ENCODE measurements at regions not wholly inside any gene's neighbourhood (a gene's known extent, or its start where the extent isn't known, plus 50 kb on each side); places are given as distances from the start of the nearest gene placed in this dataset.
A peak's percentile ranks its signal among the peaks of the same experiment; 100 is the strongest.

GRCh38 chr10:71127773-71128172 lies 84.6 kb upstream of the UNC5B start:
- DNase-seq, result no peak

DNA sequence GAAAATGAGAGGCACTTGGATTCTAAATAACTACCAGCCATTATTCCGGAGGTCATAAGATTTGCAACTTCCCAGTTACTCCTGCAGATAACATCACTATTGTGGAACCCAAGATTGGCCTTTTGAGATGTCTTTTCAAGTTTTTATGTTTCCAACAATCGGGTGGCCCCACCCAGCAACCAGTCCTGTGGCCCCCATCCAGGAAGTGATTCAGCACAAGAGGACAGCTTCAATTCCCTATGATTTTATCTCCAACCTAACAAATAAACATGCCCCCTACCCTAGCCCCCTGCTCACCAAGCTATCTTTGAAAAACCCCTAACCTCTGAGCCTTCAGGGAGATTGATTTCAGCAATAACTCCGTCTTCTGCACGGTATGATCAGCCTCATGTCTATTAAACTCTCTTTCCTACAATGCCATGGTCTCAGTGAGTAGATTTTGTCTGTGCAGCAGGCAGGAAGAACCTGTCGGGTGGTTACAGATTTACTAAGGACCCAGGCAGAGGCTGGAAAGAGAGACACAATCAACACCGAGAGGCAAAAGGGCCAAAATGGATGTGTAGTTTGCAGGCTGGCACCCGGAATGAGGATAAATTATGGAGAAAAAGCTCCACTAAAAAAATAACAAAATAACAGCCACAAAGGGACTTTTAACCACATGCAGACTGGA lies 83.9 kb upstream of the UNC5B start:
- peak; percentile 25 for DNase-seq

DNA sequence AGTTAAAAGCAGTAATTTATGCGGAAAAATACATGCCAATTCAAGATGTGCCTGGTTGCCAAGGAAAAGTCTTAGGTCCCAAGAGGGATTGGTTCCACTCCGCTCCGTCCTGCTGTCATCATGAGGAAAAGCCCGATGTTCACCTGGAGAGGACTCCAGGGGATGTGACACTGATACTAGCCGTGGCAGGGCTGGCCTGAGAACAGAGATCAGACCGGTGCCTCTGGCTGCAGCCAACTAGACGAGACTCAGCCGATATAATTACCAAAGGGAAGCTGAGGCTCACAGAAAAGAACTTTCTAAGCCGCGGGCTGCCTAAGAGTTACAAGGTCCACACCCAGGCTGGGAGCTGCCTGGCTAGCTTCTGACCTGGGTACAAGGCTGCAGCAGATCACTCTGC lies 81.3 kb upstream of the UNC5B start:
- DNase-seq, result no peak

DNA sequence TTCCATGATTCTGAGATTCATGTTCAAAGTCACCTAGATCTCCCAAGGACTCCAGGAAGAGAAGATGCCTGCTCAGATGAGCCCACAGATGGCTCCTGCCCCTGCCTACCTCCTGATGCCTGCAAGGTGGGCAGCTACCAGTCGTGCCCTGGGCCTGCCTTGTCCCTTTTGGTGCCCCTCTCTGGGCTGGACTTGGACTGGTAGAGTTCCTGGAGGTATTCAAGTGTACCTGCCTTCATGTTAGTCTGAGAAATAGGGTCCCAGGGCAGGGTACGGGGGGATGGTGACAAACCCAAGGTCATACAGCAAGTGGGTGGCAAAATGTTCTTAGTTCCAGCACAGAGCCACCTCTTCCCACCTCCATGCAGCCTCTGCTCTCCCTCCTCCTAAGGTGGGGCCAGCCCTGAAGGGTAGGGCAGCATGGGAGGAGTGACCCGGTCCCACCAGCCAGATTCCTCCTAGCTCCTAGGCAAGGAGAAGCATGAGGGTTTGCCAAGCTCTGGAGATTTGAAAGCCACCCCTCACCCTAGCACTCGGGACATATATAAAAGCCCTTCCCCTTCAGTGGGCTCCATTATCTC lies 80.8 kb upstream of the UNC5B start:
- no peak for DNase-seq

DNA sequence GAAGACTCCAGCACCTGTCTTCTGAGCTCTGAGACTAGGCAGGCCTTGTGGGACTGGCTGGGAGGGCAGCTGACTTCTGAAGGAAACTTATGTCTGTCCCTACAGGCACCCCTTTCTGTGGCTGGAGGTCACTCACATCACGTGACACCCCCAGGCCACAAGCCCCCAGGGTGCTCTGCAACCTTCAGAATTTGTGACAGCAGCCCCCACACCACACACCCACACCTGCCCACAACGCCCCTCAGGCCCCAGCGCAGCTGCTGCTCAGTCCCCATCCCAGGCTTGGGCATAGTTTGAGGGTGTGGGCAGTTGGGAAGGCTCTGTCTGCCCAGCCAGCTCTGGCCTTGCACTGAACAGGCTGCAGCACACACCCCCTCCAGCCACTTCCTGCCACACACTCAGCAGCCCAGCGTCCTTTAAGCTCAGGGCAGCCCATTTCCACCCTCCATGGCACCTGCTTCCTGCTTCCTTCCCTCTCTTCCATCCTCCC lies 80.0 kb upstream of the UNC5B start:
- DNase-seq, result no peak

DNA sequence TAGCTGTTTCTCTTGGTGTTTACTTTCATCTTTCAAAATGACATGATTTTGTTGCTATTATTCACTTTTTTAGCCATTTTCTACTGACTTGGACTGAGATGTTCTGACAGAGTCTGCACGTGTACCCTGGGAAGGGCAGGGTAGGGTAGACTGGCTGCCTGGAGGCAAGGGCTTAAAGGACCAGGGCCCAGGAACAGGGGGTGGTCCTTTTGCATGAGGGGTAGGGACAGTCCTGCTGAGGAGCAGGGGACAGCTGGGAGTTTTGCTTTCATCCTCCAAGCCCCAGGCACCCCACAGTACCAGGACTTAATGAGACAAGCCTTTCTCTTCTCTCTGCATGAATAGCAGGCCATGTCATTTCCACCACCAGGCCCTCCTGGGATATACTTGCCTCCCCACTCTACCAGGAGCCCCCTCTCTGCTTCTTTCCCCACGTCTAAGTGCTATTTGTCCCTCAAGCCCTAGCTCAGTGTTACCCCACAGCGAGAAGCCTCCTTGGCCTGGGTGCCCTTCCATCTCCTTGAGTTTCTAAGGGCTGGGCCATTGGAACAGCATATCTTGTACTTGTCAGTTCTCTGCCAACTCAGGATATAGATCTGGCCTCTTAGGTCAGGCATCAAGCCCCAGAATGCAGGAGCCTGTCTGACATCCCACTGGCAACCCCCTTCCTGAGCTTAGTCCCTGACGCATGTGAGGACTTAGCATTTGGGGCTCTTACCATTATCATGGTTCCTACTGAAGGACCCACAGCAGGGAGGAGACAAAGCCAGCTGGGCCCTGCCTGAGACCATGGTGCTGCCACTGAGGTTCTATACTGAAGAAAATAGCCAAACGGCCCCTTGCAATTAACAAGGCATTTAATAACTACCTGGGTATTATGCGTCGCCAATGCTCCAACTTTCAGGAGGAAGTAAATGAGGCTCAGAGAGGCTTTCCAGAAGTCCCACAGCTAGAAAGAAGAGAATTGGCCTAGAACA lies 78.4 kb upstream of the UNC5B start:
- DNase-seq, result no peak

GRCh38 chr10:71134732-71135211 lies 77.6 kb upstream of the UNC5B start:
- no peak for DNase-seq

DNA sequence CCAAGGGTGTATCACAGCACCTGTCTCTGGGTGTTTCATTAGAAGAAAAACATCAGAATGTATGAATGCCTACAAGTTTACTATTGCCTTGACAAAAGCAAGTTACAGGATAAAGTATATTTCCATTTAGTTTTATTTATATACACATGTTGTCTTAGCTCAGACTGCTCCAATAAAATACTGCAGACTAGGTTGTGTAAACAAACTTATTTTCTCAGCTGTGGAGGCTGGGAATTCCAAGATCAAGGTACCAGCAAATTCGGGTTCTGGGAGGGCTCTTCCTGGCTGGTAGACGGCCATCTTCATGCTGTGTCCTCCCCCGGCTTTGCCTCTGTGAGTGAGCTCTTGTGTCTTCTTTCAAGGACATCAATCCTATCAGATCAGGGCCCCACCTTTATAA lies 77.1 kb upstream of the UNC5B start:
- no peak for DNase-seq

DNA sequence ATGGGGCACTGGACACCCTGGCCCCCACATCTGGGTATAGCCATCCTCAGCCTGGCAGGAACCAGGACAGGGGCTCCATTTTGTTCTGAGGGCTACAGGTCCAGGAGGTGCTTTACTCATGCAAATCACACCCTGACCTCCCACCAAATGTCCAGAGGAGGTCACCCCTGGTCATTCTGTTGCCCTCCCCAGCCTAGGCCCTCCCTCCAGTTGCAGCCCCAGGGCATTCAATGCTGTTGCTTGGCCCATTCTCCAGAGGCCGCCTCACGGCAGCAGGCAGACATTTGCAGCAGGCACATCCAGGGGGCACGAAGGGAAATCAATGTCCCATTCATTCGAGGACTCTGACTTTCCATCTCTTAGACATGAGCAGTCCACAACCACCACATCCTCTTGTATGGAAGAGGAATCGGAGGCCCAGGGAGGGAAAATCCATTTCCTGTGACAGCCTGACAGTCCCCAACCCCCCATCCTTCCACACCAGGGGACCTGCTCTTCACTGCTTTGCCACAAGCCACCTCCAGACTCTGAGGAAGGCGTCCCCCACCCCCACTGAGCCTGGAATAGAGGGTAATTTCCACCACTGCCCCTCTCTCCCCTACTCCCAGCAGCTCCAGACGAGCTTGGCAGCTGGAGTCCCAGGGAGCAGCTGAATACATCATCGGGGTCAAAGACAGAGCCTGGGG lies 76.2 kb upstream of the UNC5B start:
- no peak for DNase-seq

DNA sequence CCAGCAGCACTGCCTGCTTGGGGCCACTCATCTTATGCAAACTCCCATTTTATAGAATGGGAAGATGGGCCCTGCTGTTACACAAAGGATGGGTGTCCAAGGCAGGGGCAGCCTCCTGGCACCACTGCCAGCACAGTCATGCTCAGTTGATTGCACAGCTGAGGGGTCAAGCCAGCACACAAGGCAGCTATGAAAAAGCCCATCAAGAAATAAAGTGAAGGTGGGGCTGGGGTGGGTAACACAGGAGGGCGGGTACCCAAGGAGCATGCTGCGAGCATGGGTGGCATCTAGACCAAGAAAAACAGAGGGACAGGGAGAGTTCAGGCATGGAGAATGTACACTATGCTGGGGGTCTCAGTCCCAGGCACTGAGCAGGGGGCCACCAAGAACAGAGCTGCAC lies 74.7 kb upstream of the UNC5B start:
- DNase-seq, result no peak

GRCh38 chr10:71138166-71138830 lies 74.1 kb upstream of the UNC5B start:
- no peak for DNase-seq

DNA sequence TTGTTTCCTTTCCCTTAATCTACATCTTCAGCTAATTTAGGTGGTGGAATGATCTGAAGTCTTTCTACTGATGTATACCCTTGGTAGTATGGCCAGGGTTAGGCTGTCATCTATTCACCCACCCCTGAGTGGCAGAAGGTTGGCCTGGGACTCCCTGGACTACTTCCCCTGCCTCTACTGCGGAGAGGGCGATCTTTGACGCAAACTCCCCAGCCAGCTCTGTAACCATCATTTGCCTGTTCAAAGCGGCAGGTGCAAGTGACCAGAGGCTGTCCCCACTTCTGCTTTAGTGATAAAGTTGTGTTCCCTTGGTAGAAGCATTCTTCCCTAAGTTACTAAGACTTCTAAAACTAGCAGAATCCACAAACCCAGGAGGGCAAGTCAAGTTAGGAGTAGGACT lies 70.8 kb upstream of the UNC5B start:
- DNase-seq, result no peak

GRCh38 chr10:71143170-71143569 lies 69.2 kb upstream of the UNC5B start:
- no peak for DNase-seq

GRCh38 chr10:71143610-71144009 lies 68.8 kb upstream of the UNC5B start:
- no peak for DNase-seq

- DNase-seq, result no peak
These were observed 67.5 kb upstream of the UNC5B start for GRCh38 chr10:71144824-71145223.

DNA sequence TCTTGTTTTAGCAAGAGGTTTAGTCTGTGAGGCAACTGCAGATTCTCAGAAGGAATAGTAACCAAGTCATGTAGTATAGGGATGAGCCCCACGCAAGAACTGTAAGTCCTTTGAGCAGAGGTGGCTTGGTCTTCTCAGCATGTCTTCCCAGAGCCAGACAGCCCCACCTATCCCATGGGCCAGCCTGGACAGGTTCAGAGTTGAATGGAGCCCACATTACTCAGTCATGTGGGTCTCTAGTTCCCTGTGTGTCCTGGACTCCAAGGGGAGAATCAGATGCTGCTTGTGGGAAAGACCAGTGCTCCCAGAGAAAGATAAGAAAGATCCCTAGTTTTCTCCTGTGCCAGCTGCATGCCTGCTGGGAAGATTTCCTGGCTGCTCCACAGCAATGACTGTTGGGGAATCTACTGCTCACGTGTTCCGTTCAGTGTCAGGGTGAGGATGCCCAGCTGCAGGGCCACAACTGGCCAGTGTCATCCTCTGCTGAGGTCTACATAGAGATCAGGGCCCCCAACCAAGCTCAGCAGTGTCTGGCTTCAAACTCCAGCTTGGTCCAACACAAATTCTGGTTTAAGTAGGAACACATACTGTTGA lies 66.9 kb upstream of the UNC5B start:
- DNase-seq, result no peak

DNA sequence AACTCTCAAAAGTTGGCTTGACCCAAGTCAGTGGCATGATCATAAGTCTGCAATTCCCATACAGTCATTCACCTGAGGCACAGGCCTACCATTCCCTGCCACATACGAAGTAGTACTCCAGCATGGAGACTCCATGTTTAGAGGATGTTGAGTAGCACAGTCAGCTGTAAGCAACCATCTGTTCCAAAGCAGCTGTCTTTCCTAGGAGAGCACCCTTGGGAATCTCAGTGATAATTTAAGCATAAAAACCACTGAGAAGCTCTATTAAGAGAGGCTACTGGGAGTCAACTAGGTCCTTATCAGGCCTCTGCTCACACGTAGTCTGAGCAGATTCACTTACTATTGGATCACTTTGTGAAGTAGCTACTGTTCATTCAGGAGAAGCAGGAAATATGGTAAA lies 61.6 kb upstream of the UNC5B start:
- no peak for DNase-seq

DNA sequence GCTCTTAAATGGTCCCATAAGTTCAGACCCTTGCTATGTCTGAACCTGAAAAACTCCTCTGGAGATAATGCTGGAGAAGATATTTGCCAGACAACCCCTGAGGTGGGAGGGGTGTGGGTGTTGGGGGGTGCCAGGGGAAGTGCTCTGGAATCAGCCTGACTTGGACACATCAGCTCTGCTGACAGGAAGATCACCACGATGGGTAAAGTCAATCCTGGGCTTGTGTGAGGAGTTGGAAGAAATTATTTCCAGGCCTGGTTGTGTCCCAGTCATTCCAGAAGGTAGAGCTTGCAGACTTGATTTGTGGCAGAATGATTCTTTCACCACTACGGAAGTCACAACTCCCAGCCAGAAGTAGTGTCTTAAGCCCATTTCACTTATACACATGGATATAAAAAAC lies 60.3 kb upstream of the UNC5B start:
- no peak for DNase-seq

DNA sequence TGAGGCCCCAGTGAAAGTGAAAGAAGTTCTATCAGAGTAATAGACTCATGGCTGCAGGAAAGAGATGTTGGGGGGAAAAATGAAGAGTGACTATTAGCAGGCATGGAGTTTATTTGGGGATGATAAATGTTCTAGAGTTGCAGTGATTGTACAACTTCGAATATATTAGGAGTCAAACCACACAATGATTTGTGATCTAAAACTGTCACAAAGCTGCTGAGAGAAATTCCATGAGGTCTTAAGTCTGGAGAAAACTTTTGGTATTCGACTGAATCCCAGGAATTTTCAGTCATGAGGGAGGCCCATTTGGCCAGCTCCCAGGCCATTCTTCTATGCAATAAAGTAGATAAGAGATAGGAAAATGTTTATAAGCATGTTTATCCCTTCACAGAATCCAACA lies 55.9 kb upstream of the UNC5B start:
- no peak for DNase-seq

DNA sequence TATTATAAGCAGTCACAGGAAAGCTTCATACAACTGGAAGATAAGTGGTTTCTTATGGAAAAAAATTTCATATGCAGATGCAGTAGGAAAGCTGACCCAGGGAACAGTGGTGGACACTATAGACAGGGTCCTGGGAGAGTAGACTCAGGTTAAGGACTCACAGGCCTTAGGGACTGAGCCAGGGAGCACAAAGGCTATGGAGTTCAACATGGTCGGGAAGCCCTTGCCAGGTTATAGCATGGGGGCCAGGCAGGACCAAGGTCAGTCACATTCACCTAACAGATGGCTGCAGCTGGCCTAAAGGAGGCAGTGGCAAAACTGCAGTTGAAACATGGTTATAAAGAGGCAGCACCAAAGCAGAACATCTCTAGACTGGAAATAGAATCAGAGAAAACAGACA lies 54.9 kb upstream of the UNC5B start:
- DNase-seq, result no peak

DNA sequence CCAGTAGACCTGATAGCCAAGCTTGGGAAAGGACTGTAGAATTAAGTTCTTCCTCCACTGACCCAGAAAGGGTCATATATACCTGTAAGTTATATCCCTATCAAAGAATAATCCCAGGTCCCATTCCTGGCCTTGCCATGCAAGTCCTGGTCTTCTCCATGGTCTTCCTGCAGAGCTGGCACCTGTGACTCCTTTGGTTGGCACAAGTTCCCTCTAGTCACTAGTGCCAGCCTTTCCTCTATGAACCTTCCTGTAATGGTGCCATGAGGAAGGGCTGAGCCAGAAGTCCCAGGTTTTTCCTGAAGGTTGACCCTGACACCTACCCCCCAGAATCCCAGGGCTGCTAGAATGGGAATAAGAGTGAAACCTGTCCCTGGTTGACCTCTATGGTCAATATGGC lies 54.1 kb upstream of the UNC5B start:
- no peak for DNase-seq

GRCh38 chr10:71158902-71159301 lies 53.5 kb upstream of the UNC5B start:
- DNase-seq, result no peak
